CD4-positive, alpha-beta T cell treated with Interleukin-6 for 4 hours (primary cell): ENCODE measurements at regions not wholly inside any gene's neighbourhood (a gene's known extent, or its start where the extent isn't known, plus 50 kb on each side); places are given as distances from the start of the nearest gene placed in this dataset.
"Not testable (repeated sequence)": the region's sequence is repeated elsewhere in the genome, so short reads cannot be mapped to it uniquely, and the experiment has no call there.

Source experiments
- DNase-seq: peaks from one replicate; pipeline ENCODE4 v3.0.0-alpha.2; 2020; ENCODE audit warnings: mixed read lengths

- no peak for DNase-seq
These were observed 632.8 kb upstream of the AMOT start for GRCh38 chrX:113473418-113473817.

DNA sequence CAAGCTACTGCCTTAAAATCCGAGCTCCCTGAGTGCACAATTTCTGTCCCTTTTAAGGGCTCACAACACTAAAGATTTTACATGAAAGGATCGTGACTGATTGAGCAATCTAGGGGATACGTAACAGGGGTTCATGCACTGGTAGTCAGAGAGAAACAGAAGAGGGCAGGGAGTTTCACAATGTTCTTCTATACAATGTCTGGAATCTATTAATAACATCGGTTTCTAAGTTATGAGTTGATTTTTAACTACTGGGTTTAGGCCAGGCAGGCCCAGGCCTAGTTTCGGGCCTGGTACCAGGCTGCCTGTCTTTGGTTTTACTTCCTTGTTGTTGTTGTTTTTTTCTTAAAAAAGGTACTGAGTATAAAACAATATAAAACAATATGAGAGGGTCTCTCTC is 632.4 kb upstream of the AMOT start:
- not testable (repeated sequence) for DNase-seq

DNA sequence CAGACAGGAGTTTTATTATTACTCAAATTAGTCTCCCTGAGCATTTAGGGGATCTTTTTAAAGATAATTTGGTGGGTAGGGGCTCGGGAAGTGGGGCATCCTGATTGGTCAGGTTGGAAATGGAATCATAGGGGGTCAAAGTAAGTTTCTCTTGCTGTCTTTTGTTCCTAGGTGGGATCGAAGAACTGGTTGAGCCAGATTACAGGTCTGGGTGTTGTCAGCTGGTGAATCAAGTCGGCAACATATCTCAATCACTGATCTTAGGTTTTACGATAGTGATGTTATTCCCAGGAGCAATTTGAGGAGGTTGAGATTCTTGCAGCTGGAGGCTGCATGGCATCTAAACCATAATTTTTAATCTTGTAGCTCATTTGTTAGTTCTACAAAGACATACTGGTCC is 629.5 kb upstream of the AMOT start:
- DNase-seq: no peak

- no peak for DNase-seq
These were observed 617.1 kb upstream of the AMOT start for GRCh38 chrX:113457719-113458118.

GRCh38 chrX:113455582-113455981 is 615.0 kb upstream of the AMOT start:
- no peak for DNase-seq

GRCh38 chrX:113429011-113429410 is 588.4 kb upstream of the AMOT start:
- no peak for DNase-seq

DNA sequence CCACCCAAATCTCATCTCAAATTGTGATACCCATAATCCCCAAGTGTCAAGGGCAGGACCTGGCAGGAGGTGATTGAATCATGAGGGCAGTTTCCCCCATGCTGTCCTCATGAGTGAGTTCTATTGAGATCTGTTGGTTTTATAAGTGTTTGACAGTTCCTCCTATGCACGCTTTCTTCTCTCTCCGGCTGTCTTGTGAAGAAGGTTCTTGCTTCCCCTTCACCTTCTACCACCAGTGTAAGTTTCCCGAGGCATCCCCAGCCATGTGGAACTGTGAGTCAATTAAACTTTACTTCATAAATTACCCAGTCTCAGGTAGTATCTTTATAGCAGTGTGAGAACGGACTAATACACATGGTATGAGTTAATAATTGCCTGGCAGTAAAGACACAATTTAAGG is 581.7 kb upstream of the AMOT start:
- no peak for DNase-seq

DNA sequence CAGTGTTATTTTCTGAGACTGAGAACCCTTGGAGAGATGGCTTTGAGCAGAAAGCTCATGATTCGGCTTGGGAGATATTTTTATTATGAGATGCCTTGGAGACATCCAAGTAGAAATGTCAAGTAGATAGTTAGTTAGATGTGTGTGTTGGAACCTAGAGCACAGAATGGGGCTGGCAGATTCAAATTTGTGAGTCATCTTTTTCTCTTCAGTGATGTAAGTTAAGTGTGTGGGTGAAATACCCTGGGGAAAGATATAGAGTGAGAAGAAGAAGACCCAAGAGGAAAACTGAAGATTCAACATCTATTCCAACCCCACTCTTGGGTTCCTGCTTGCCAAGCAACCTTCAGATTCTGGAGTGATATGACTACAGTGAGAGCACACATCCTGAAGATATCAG is 580.8 kb upstream of the AMOT start:
- no peak for DNase-seq

- DNase-seq: no peak
These were observed 571.5 kb upstream of the AMOT start for GRCh38 chrX:113412106-113412505.

DNA sequence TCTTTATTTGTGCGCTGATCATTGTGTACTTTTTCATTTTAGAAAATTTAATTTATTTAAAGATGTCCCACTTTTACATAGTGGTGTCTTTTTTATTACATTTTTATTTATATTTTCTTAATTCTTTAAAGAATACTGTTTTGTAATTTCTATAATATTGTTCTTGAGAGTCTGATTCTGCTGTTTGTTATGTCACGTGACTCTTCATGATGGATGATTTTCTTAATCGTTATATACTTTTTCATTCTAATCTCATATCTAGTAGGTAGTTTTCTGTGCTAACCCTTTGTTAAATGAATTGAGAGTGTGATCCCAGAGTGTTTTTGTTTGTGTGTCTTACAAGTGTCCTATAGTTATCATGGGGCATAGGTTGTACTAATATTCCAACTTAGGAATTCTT is 568.2 kb upstream of the AMOT start:
- no peak for DNase-seq

DNA sequence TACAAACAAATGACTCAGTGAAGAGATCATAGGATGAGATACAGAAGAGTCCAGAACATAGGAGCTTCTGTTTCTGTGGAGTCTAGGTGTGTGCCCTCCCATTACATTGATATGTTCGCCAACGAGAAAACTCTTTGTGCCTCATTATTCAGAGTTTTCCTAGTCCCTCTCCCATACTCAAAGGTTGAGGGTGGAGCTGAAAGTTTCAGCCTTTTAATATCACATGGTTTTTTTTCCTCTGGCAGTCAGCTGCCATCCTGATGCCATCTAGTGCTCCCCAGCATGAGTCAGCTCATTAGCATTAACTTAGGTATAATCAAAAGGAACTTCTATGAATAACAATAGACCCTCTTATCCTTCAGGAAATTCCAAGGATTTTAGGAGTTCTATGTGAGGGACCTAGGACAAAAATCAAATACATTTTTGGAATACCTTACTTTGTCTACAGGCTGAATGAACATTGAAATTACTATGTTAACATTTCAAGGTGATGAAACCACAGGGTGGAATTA is 559.6 kb upstream of the AMOT start:
- no peak for DNase-seq

- no peak for DNase-seq
These were observed 559.0 kb upstream of the AMOT start for GRCh38 chrX:113399506-113400192.

DNA sequence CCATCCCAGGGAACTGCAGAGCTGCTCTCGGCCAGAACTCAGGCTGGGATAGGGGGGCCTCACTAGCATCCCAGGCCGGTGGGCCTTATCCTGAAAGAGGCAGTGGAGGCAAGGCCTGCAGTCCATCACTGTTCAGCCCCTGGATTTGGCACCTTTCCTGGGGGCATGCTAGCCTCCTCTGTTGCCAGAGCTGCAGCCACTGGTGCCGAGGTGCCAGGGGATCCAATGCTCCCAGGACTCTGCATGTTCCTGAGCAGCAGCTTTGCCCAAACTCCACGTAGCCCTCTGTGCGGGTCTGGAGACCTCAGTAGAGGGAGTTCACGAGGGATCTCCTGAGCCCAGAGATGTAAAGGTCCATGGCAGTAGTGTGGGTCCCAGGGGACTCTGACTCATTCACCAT is 551.7 kb upstream of the AMOT start:
- DNase-seq: no peak

- DNase-seq: no peak
These were observed 551.2 kb upstream of the AMOT start for GRCh38 chrX:113391875-113392274.

GRCh38 chrX:113390531-113390930 is 549.9 kb upstream of the AMOT start:
- DNase-seq: no peak

DNA sequence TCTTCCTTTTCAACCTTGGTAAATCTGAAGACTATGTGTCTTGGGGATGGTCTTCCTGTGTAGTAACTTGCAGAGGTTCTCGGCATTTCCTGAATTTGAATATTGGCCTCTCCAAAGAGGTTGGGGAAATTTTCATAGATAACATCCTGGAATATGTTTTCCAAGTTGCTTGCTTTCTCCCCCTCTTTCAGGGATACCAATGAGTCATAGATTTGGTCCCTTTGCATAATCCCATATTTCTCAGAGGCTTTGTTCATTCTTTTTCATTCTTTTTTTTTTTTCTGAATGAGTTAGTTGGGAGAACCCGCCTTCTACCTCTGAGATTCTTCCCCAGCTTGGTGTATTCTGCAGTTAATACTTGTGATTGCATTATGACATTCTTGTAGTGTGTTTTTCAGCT is 549.2 kb upstream of the AMOT start:
- no peak for DNase-seq

- DNase-seq: no peak
These were observed 544.0 kb upstream of the AMOT start for GRCh38 chrX:113384628-113385027.

GRCh38 chrX:113373421-113373820 is 532.8 kb upstream of the AMOT start:
- DNase-seq: not testable (repeated sequence)

DNA sequence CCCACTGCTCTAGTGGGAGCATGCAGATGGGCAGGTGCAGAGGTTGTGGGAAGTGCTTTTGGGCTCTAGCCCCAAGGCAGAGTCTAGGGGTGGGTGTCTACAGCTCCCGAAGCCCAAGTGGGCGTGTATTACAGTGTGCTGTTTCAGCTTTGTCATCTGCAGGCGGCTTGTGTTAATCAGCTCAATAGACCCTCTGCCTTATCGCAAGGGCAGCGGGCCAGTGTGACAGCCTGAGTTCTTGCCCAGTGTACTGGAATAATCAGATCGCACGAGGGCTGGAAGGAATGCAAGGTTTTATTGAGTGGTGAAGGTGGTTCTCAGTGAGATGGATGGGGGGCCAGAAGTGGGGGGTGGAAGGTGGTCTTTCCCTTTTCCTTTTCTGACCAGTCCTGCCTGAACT is 529.4 kb upstream of the AMOT start:
- DNase-seq: no peak

DNA sequence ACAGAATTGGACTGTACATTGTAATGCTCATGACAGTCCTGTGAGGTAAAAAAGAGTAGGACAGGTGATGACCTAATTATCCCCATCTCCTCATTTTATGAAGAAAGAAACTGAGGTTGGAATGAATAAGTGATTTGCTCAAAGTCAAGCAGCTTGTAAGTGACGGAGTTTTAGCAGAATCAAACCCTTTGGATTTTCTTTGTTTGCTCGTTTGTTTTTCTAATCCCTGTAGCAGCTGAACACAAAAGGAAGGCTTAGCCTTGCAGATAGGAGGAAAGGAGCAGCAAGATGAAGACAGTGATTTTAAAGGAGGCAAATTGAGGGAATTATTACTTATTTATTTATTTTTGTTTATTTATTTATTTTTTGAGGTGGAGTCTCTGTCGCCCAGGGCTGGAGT is 528.4 kb upstream of the AMOT start:
- DNase-seq: no peak

DNA sequence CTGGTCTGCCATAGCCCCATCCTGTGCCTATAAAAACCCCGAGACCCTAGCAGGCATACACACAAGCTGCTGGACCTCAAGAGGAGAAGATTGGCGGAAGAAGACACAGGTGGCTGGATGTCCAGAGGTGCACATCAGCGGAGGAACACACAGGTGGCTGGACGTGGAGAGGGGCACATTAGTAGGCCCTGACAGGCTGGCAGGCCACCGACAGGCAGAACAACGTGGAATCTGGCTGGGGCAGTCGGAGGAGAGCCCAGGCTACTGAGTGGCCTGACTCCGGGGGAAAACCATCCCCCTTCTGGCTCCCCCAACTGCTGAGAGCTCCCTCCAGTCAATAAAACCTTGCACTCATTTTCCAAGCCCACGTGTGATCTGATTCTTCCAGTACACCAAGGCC is 512.5 kb upstream of the AMOT start:
- DNase-seq: no peak

- DNase-seq: no peak
These were observed 489.8 kb upstream of the AMOT start for GRCh38 chrX:113330416-113330815.

- no peak for DNase-seq
These were observed 475.3 kb upstream of the AMOT start for GRCh38 chrX:113315927-113316326.

- DNase-seq: no peak
These were observed 464.9 kb upstream of the AMOT start for GRCh38 chrX:113305496-113305895.

- DNase-seq: no peak
These were observed 459.9 kb upstream of the AMOT start for GRCh38 chrX:113300580-113300979.
